NCI-H82 (cell line): ENCODE measurements at regions not wholly inside any gene's neighbourhood (a gene's known extent, or its start where the extent isn't known, plus 50 kb on each side); places are given as distances from the start of the nearest gene placed in this dataset.
A peak's percentile ranks its signal among the peaks of the same experiment; 100 is the strongest.
"Not testable (repeated sequence)": the region's sequence is repeated elsewhere in the genome, so short reads cannot be mapped to it uniquely, and the experiment has no call there.

ENCODE experiments used
- DNase-seq: peaks from one replicate; lab custom pipeline; 2025; lab: John Stamatoyannopoulos, UW

GRCh38 chr1:184820218-184820750 lies 65.6 kb upstream of the EDEM3 start:
- no peak for DNase-seq

GRCh38 chr1:184818646-184819045 lies 64.0 kb upstream of the EDEM3 start:
- no peak for DNase-seq

DNA sequence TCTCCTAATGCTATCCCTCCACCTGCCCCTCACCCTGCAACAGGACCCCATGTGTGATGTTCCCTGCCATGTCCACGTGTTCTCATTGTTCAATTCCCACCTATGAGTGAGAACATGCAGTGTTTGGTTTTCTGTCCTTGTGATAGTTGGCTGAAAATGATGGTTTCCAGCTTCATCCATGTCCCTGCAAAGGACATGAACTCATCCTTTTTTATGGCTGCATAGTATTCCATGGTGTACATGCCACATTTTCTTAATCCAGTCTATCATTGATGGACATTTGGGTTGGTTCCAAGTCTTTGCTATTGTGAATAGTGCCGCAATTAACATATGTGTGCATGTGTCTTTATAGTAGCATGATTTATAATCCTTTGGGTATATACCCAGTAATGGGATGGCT lies 62.3 kb upstream of the EDEM3 start:
- not testable (repeated sequence) for DNase-seq

GRCh38 chr1:184813528-184814089 lies 59.0 kb upstream of the EDEM3 start:
- DNase-seq: peak; percentile 23

- DNase-seq: no peak
Observed at GRCh38 chr1:184811439-184812111, 56.9 kb upstream of the EDEM3 start.

DNA sequence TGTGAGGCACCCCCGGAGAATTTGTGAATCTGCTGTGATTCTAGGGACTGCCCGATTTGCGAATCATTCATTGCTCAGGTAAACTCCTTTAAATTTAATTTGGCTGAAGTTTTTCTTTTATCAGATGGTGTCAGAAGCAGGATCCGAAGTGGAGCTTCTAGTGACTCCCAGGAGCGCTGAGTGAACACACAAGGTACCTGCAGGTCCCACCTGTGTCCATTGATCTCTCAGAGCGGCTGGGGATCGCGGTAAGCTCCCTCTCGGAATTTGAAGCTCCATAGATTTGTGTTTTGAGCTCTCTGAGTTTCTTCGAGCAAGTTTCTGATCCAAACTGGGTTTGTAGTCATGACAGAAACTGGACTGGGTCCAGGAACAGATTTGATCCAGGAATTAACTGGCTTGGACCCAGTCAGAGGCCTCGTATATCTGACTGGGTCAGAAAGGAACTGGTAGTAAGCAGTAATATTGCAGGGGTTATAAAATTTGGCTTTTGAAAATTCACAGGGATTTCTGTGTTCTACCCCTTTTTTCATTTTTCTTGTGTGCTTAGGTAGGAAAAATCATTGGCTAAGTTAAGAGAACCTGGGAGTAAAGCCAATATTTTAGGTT lies 56.2 kb upstream of the EDEM3 start:
- DNase-seq: no peak

DNA sequence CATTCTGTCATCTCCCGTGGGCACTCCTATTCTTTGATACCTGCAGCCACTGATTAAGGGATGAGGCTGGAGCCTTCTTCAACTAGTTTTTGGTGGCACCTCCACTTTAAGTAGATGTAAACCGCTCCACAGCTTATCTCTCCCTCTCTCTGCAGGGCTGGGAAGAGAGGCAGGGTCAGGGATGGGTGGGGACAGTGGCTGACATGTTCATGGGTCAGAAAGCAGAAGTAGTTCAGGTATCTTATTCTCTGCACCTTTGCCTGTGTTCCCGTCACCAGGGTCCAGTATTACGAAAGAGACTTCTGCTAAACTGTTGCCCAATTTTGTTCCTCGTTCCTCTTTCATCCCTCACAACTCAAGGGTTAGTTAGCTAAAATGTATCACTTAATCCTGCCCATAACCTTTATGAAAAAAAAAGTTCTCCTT lies 51.7 kb upstream of the EDEM3 start:
- no peak for DNase-seq

GRCh38 chr1:184805667-184806295 lies 51.1 kb upstream of the EDEM3 start:
- DNase-seq: peak; percentile 92
